GM23338 (cell line): ENCODE measurements at regions not wholly inside any gene's neighbourhood (a gene's known extent, or its start where the extent isn't known, plus 50 kb on each side); places are given as distances from the start of the nearest gene placed in this dataset.

Experiments
- ATAC-seq: fragments of 200-7000 bp; cut with Tn5 transposase; 3 replicates; pipeline ENCODE4 v1.9.1; 2020
- DNase-seq: peaks from one replicate; pipeline ENCODE4 v3.0.0-alpha.2; 2015; ENCODE audit warnings: low spot score
- H2AFZ ChIP-seq: fragments of 200-600 bp; sonication (generic); 2 replicates; pipeline ENCODE4 v1.8.0; 2016; ENCODE audit warnings: antibody characterized with exemption, mild to moderate bottlenecking, moderate library complexity
- H3F3A ChIP-seq: fragments of 200-600 bp; sonication (generic); replicated peaks from 2 replicates; pipeline ENCODE4 v1.8.0; 2017; ENCODE audit warnings: antibody characterized with exemption, mixed run types, low read depth
- H3K27ac ChIP-seq: fragments of 200-600 bp; sonication (generic); 2 replicates; pipeline ENCODE4 v1.6.1; 2016; ENCODE audit warnings: low read depth
- H3K27me3 ChIP-seq: fragments of 200-600 bp; sonication (generic); 2 replicates; pipeline ENCODE4 v1.8.0; 2016; ENCODE audit warnings: mild to moderate bottlenecking, mixed run types, moderate library complexity; ENCODE audit not compliant: insufficient read depth
- H3K36me3 ChIP-seq: fragments of 200-600 bp; sonication (generic); 2 replicates; pipeline ENCODE4 v1.8.0; 2016; ENCODE audit warnings: mild to moderate bottlenecking; ENCODE audit not compliant: insufficient read depth
- H3K4me1 ChIP-seq: fragments of 200-600 bp; sonication (generic); 2 replicates; pipeline ENCODE4 v1.8.0; 2016; ENCODE audit warnings: mild to moderate bottlenecking, moderate library complexity; ENCODE audit not compliant: insufficient read depth
- H3K4me2 ChIP-seq: fragments of 200-600 bp; sonication (generic); 2 replicates; pipeline ENCODE4 v1.7.1; 2017; ENCODE audit warnings: mixed run types
- H3K4me3 ChIP-seq: fragments of 200-600 bp; sonication (generic); 2 replicates; pipeline ENCODE4 v1.6.1; 2016; ENCODE audit warnings: mixed run types
- H3K79me2 ChIP-seq: fragments of 200-600 bp; sonication (generic); replicated peaks from 2 replicates; pipeline ENCODE4 v1.8.0; 2017; ENCODE audit warnings: mild to moderate bottlenecking; ENCODE audit not compliant: insufficient read depth
- H3K9me2 ChIP-seq: fragments of 200-600 bp; sonication (generic); 2 replicates; pipeline ENCODE4 v1.8.0; 2017; ENCODE audit not compliant: insufficient read depth
- H4K20me1 ChIP-seq: fragments of 200-600 bp; sonication (generic); replicated peaks from 2 replicates; pipeline ENCODE4 v1.8.0; 2017; ENCODE audit warnings: mild to moderate bottlenecking; ENCODE audit not compliant: insufficient read depth
- H3K27ac Mint-ChIP-seq: 2 replicates; pipeline ENCODE4 v1.8.0; 2020; ENCODE audit warnings: inconsistent platforms, mild to moderate bottlenecking, moderate library complexity, mixed read lengths
- H3K27me3 Mint-ChIP-seq: 3 replicates; pipeline ENCODE4 v1.8.0; 2022; ENCODE audit warnings: low read depth, mild to moderate bottlenecking, moderate library complexity, mixed read lengths, inconsistent platforms; ENCODE audit not compliant: insufficient read depth, poor library complexity
- H3K36me3 Mint-ChIP-seq: 3 replicates; pipeline ENCODE4 v1.8.0; 2021; ENCODE audit warnings: low read depth, mild to moderate bottlenecking, inconsistent platforms, moderate library complexity, mixed read lengths
- H3K4me1 Mint-ChIP-seq: 3 replicates; pipeline ENCODE4 v1.8.0; 2020; ENCODE audit warnings: mild to moderate bottlenecking, inconsistent platforms, mixed read lengths
- H3K4me3 Mint-ChIP-seq: 3 replicates; pipeline ENCODE4 v1.8.0; 2021; ENCODE audit warnings: moderate library complexity, mild to moderate bottlenecking, inconsistent platforms, mixed read lengths
- H3K9me3 Mint-ChIP-seq: 3 replicates; pipeline ENCODE4 v1.8.0; 2020; ENCODE audit warnings: moderate library complexity, mild to moderate bottlenecking, inconsistent platforms, mixed read lengths
- CREB1 ChIP-seq: fragments of 250-450 bp; sonication (Bioruptor Pico); IDR thresholded peaks from 2 replicates; pipeline ENCODE4 v1.5.0; 2020; ENCODE audit warnings: low read depth, mild to moderate bottlenecking, moderate library complexity
- CTCF ChIP-seq, 2 experiments: fragments of 200-600 bp in 1 of 2; sonication (generic) in 1 of 2; conservative IDR thresholded peaks; 2 replicates each; pipeline versions ENCODE4 v1.5.1 to v1.6.1; 2016 to 2017; ENCODE audit warnings: antibody characterized with exemption in 2 of 2, low read depth in 2 of 2, mild to moderate bottlenecking in 2 of 2, moderate library complexity in 1 of 2
- EZH2 ChIP-seq: fragments of 200-600 bp; sonication (generic); IDR thresholded peaks from one replicate; pipeline ENCODE4 v1.8.0; 2017; ENCODE audit warnings: antibody characterized with exemption, mild to moderate bottlenecking, low read depth; ENCODE audit not compliant: unreplicated experiment
- EZH2phosphoT487 ChIP-seq: fragments of 200-600 bp; sonication (generic); IDR thresholded peaks from one replicate; pipeline ENCODE4 v1.8.1; 2018; ENCODE audit warnings: antibody characterized with exemption; ENCODE audit not compliant: unreplicated experiment
- POLR2AphosphoS5 ChIP-seq: IDR thresholded peaks from 2 replicates; pipeline ENCODE4 v1.6.1; 2016; ENCODE audit warnings: antibody characterized with exemption, low read depth
- STAT1 ChIP-seq: IDR thresholded peaks from one replicate; pipeline ENCODE4 v1.6.1; 2016; ENCODE audit warnings: antibody characterized with exemption; ENCODE audit not compliant: unreplicated experiment
- ZNF114 ChIP-seq: fragments of 250-450 bp; sonication (Bioruptor Pico); IDR thresholded peaks from 2 replicates; pipeline ENCODE4 v1.5.0; 2020; ENCODE audit warnings: mild to moderate bottlenecking, moderate library complexity
- ZNF331 ChIP-seq: fragments of 250-450 bp; sonication (Bioruptor Pico); IDR thresholded peaks from 2 replicates; pipeline ENCODE4 v1.5.0; 2020; ENCODE audit warnings: low read depth, mild to moderate bottlenecking, moderate library complexity
- ZNF462 ChIP-seq: fragments of 250-450 bp; sonication (Bioruptor Pico); IDR thresholded peaks from 2 replicates; pipeline ENCODE4 v1.5.0; 2020; ENCODE audit warnings: mild to moderate bottlenecking, moderate library complexity

DNA sequence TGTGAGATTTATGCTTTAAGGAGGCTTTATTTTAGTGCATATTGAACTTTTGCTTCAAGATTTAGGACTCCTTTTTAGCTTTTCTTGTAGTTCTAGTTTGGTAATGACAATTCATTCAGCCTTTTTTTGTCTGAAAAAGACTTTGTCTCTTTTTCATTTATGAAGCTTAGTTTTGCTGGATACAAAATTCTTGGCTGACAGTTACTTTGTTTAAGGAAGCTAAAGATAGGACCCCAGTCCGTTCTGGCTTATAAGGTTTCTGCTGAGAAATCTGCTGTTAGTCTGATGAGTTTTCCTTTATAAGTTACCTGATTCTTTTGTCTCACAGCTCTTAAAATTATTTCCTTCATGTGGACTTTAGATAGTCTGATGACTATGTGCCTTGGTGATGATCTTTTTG, 142.8 kb upstream of the B3GAT2 start:
- Histone ChIP-seq H4K20me1 (no peaks in the 10 kb centered on the region), H3K27me3 (no peaks in the 10 kb centered on the region), H3F3A (no peaks in the 10 kb centered on the region), H3K4me3 (no peak overlapping the region), H3K9me2 (peaks cover 9% of the 10 kb centered on the region; the same call in 1 of the 2 replicates), H3K79me2 (no peaks in the 10 kb centered on the region), H2AFZ (no peak overlapping the region), H3K27ac (no peak overlapping the region), H3K4me1 (no peaks in the 10 kb centered on the region), H3K4me2 (no peak overlapping the region), H3K36me3 (no peaks in the 10 kb centered on the region; the same call in 1 of the 2 replicates)
- DNase-seq, result no peak
- Mint-ChIP-seq H3K27ac (no peak overlapping the region), H3K27me3 (peaks cover 3% of the 10 kb centered on the region), H3K9me3 (peaks cover 19% of the 10 kb centered on the region; the same call in 2 of the 3 replicates), H3K36me3 (peaks cover 9% of the 10 kb centered on the region; the same call in 1 of the 3 replicates), H3K4me3 (no peak overlapping the region), H3K4me1 (no peaks in the 10 kb centered on the region)
- no peak for TF ChIP-seq ZNF114 (CRISPR knock-in tag)
- TF ChIP-seq STAT1, result no peak
- no peak for TF ChIP-seq ZNF331 (CRISPR knock-in tag)
- no peak for ATAC-seq

- no peak for TF ChIP-seq ZNF331 (CRISPR knock-in tag)
- no peak for TF ChIP-seq CREB1
- no peak for TF ChIP-seq EZH2phosphoT487
- no peak for TF ChIP-seq ZNF462 (CRISPR knock-in tag)
- TF ChIP-seq EZH2, result no peak
- TF ChIP-seq CTCF (conservative IDR thresholded peaks at IDR 0.05; ENCODE audit: low read depth in 2 of 2), result no peak
- TF ChIP-seq ZNF114 (CRISPR knock-in tag), result no peak
- no peak for TF ChIP-seq POLR2AphosphoS5
- H3K4me3 Mint-ChIP-seq, result no peak overlapping the region
- peaks cover 16% of the 10 kb centered on the region for H3K4me1 Mint-ChIP-seq
- H3K27ac Mint-ChIP-seq, result no peak overlapping the region
- Histone ChIP-seq H2AFZ (no peak overlapping the region), H3K4me1 (peaks cover 16% of the 10 kb centered on the region), H4K20me1 (no peaks in the 10 kb centered on the region), H3K79me2 (no peaks in the 10 kb centered on the region), H3K36me3 (no peaks in the 10 kb centered on the region; the same call in 1 of the 2 replicates), H3K9me2 (peaks cover 11% of the 10 kb centered on the region; the same call in 1 of the 2 replicates), H3K4me2 (no peak overlapping the region), H3F3A (no peaks in the 10 kb centered on the region), H3K27me3 (no peaks in the 10 kb centered on the region), H3K27ac (no peak overlapping the region), H3K4me3 (no peak overlapping the region)
- peaks cover 6% of the 10 kb centered on the region for H3K27me3 Mint-ChIP-seq
- DNase-seq (no peak), ATAC-seq (no peak)
- peaks cover 19% of the 10 kb centered on the region; the same call in 2 of the 3 replicates for H3K9me3 Mint-ChIP-seq
- H3K36me3 Mint-ChIP-seq, result peaks cover 9% of the 10 kb centered on the region; the same call in 1 of the 3 replicates
Measured at GRCh38 chr6:71103130-71103529, 146.3 kb upstream of the B3GAT2 start.
